G401.6 (cell line): ENCODE measurements at regions not wholly inside any gene's neighbourhood (a gene's known extent, or its start where the extent isn't known, plus 50 kb on each side); places are given as distances from the start of the nearest gene placed in this dataset.

ENCODE experiments used
- FAIRE-seq: peaks from 2 replicates; lab custom pipeline; 2012; peaks lifted over from hg19 to GRCh38; lab: Jason Lieb, UNC

DNA sequence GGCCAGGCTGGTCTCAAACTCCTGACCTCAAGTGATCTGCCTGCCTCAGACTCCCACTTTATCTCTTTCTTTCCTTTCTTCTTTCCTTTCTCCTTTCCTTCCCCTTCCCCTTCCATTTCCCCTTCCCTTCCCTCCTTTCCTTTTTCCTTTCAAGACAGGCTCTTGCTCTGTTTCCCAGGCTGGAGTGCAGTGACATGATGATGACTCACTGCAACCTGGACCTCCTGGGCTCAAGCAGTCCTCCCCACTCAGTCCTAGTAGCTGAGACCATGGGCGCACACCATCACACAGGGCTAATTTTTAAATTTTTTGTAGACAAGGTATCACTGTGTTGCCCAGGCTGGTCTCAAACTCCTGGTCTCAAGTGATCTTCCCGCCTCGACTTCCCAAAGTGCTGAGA, 377.6 kb upstream of the ZFP64 start:
- no peak for FAIRE-seq

DNA sequence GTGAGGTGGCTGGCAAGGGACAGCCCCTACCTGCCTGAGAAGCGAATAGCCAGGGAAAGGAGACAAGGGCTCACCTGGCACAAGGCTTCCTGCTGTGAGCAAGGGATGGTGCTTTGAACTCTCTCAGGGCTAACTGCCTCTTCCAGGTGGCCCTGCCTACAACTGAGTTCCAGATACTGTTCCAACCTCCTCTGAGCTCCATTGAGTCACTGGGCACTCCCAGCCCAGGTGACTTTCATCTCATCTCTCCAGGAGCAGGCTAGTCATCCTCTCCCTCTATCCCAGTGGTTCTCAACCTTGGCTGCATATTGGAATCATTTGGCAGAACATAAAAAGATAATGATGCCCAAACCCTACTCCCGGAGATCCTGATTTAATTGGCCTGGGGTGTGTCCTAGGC, 374.0 kb upstream of the ZFP64 start:
- FAIRE-seq: no peak

DNA sequence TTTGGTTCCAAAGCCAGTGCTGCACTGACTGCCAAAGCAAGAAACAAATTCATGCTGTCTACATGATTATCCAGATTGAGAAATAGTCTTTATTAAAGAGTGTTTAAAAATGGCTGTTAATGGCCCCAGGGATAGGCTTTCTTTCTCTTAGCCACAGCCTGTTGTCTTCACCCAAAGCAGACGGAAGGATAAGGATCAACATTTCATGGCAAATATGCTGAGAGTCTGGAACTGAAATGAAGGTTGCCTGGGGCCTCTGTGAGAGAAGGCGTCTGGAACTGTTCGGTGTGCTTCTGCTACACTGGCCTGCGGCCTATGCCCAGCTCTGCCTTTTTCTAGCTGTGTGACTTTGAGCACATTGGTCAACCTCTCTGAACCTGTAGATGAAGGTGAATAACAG, 373.0 kb upstream of the ZFP64 start:
- no peak for FAIRE-seq

DNA sequence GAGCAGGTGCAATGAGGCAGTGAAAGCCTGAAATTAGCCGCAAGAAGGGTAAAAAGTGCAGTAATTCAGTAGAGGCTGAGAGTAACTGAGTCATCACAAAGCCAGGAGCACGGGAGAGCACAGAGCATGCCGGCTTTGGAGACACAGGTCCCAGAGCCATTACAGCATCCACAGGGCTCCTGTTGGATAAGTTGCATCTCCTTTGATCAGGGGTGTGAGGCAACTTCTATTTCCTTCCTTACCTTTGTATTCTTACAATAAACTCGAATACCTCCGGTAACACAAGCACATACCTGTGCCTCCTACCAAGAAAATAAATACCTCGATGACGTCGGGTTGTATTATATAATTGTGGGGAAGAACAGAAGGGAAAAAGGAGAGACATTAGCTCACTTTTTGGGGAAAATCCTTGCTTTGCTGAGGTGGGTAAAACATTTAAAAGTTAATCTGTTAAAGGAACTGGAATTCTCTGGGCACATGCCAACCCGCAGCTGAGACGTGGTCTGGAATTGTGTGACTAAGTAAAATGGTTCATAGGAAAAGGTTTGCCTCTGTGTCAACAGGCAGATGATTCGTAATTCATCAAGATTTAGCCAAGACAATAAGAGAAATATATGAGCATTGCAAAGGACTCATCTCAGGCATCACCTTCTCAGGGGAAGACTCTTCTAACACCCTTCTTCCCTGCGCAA, 360.7 kb upstream of the ZFP64 start:
- FAIRE-seq: no peak

DNA sequence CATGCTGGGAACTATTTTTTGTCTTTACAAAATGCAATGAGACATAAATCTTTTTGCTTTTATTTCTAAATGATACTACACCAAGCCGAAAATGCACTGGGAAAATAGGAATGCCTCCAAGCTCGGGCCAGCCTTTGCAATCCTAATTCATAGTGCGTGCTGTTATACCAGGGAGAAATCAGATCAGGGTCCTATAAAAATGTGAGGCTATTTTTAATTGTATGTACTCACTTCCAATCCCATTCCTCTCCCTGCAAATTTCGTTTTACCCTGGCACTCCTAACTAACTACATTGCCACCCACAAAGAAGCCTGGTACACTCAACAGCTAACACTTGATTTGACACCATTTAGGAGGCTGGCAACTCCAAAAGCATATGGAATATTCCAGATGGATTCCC, 350.6 kb upstream of the ZFP64 start:
- FAIRE-seq: no peak

DNA sequence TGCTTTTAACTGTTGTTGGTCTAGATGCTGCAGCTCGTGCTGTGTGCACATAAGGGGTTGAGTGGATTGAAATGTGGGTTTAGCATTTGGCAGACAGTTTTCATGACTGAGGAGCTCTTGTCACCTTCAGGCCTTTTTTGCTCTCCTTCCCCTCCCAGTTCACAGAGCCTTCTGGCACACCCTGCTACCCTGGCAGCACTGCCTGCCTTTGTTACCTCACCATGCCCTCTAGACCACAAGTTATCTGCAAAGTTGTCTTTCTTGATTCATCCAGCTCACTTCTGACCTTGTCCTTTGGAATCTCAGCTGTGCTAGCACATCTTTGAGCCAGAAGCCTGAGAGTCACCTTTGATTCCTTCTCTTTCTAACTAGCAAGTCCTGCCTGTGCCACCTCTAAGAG, 348.9 kb upstream of the ZFP64 start:
- FAIRE-seq: no peak

DNA sequence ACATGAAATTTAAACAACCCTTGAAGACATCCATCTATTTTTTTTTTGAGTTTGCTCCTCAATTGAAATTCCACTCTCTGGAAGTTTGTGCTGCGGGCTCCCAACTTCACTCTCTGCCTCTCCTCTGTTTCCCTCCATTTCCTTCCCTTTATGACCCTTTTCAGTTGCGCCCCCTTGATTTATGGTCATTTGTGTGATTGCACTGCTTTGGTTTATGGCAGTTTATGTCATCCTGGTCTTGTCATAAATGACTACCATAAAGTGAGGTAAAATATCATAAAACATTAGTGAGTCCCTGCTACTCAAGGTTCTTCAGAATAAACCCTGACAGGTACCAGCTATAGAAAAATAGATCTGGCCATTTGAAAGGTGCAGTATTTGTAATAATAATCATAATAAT, 348.3 kb upstream of the ZFP64 start:
- no peak for FAIRE-seq

DNA sequence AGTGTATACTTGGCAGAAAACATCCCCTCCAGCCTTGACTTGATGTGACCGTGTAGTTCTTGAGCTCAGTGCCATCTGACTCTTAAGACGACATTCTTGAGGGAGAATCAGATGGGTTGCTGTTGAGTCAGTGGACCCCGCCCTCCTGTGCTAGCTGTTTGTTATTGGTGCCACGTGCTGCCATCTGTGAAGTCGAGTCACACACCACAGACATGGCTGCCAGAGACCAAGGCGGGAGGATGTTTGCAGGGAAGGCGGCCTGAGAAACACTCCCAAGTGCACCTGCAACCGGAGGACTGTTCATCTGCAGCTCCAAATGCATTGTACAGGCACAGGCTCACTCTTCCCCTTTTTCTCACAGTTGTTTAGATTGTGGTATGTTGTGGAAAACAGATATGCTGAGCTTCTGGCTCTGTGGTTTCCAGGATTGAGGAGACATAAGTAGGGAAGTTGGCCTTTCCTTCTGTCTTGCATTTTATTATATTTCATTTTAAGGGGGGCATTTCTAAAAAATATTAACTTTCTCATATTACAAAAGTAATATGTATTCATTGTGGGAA, 345.3 kb upstream of the ZFP64 start:
- no peak for FAIRE-seq

DNA sequence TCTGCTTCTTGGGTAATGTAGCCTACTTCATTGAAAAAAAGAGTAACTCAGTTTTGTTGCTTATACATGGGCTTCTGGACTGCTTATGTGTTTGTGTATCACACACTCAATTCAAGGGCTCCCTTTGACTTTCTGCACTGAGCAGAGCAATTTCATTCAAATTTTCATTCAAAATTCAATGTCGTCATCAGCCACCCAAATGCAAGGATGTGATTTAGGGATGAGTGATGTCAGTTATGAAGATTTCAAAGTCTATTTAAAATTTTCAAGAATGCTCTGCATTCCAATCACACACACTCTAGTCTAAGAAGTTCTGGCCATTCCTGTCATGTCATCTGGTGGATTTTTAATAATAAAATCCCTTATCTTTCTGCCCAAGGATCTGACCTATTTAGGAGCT, 344.5 kb upstream of the ZFP64 start:
- FAIRE-seq: no peak

DNA sequence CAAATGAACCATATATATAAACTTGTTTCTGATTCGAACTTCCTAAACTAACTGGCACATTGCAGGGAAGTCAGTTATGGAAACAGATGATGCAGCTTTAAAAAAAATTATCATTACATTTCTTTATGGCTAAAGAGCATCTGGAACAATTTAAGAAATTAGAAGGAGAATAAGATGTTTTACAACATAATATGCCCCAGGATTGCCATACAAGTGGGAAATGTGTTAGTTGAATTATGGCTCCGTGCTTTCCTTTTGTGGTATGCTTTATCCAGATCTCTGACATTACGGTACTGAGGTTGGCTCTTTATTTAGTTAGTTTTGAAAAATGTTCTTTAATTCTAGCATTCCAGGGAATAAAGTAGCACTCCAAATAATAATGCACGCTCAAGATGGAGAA, 343.0 kb upstream of the ZFP64 start:
- FAIRE-seq: no peak

DNA sequence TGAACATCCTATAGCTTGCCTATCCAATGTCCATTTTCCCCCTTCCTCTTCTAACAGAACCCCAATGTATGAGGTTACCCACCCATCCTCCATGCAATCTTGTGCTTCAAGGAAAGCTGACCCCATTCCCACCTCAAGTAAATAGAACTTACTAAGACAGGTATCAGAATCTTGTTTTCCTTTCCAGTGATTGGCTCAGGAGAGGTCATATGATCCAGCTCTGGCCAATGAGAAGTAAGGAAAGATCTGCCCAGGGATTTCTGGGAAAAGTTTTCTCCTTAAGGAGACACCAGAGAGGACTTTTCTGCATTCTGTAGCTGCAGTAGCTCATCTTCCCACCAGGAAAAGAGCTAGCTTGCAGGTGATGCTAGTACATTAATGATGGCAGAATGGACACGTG, 341.8 kb upstream of the ZFP64 start:
- no peak for FAIRE-seq

DNA sequence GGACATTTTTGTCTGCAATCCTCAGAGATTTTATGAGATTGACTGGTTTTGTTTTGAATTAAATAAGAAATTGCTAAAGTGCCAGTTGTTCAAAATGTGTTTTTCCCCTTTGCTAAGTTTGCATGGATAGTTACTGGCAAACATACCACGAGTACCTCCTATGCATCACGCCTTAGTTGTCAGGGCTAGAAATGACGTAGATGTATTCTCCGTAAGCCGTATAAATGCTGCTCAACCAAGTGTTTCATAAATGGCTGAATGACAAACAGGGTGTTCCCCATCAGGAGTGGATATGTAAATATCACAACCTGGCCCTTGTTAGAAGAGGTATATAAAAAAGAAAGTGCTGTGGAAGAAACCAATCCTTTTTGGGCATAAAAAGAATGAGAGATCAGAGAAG, 341.1 kb upstream of the ZFP64 start:
- FAIRE-seq: no peak

DNA sequence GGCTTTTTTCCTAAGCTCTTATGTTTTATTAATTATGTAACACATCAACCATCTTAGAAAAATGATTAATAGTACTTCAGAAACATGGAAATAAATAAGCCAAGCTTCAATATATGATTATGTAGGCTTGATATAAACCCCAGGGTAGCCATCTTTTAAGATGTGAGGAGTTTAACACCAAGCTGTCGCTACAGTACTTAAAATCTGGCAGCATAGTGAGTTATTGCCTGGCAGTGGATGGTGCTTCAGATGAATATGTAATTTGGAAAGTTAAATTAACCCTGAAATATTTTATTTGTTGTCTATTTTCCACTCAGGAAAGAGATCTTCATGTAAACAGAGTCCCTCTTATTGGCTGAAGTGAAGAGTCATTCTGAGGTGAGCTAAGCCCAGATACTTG, 339.0 kb upstream of the ZFP64 start:
- FAIRE-seq: no peak

DNA sequence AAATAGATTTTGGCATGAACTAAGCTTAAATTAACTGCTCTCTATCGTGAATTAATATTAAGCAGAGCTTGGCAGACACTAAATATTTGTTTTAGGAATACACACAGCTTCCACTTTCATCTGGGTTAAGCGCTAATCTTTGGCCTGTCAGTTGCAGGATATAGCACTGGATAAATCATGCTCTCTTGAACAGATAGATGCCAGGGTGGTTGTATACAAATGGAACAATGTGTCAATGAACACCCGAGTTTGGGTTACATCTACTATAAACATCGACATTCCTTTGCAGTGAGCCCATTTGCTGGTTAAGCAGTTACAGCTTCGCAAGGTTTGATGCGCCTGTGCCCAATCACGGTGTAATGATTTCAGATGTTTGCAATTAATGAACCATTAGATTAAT, 338.2 kb upstream of the ZFP64 start:
- no peak for FAIRE-seq

DNA sequence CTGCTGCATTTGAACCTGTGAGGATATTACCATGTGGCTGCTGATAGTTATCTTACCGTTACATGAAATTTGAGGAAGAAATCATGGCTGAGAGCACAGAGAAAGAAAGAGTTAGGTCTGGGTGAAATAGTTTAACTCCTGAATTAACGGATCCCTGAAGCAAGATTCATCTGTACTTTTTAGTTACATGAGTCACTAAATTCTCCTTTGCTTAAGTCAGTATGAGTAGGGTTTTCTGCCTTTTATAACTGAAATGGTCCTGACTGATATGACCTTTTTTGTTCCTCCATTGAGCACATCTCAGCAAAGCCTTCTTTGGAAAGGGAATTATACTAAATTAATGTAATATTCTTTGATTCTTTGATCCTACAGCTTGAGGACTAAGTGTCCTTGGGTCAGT, 333.3 kb upstream of the ZFP64 start:
- no peak for FAIRE-seq

DNA sequence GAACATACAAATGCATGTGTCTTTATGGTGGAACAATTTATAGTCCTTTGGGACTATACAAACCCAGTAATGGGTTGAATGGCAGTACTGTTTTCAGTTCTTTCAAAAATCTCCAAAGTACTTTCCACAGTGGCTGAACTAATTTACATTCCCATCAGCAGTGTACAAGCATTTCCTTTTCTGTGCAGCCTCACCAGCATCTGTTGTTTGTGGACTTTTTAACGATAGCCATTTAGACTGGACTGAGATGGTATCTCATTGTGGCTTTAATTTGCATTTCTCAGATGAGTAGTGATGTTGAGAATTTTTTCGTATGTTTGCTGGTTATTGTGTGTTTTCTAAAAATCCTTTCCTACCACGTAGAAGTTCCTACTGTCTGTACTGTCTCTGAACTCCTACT, 327.2 kb upstream of the ZFP64 start:
- no peak for FAIRE-seq

DNA sequence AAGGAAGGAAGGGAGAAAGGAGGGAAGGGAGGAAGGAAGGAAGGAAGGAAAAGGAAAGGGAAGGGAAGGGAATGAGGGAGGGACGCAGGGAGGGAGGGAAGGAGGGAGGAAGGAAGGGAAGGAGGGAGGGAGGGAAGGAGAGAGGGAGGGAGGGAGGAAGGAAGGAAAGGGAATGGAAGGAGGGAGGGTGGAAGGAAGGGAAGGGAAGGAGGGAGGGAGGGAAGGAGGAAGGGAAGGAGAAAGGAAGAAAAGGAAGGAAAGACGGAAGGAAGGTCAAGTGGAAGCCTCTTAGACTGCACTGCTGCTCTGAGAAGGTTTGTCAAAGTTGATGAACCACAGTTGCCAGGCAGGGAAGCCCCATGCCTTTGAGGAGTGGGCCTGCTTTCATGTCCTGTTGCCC, 324.3 kb upstream of the ZFP64 start:
- FAIRE-seq: no peak

DNA sequence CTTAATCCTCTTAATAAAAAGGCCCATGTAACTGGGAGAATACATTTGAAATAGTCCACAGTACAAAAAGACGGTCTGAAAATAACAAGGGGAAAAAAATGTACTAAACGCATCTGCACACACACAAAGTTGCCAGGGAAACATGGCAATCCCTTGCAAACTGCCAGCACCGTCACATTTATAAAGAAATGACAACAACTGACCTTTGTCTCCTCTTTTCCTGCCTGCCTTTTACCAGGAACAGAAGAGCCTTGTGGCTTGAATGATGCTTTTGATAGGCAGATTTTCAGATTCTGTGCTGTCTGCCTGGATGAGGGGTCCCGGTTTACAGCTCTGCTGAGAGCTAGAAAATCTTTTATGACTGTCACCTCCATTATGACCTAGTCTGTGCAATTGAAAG, 308.6 kb upstream of the ZFP64 start:
- FAIRE-seq: no peak

DNA sequence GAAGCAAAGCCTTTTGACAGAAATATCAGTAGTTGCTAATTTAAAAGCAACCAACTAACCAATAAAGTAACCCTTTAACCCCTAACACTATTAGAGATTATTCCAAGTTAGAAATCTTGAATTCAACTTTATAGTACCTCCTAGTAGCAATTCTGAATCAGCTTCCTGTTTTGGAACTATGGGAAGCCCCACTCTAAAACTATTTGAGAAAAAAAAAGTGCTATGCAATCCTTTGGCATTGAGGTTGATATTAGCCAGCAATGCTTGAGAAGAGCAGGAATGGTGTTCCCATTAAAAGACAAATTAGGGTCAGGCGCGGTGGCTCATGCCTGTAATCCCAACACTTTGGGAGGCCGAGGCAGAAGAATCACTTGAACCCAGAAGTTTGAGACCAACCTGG, 306.2 kb upstream of the ZFP64 start:
- FAIRE-seq: no peak

DNA sequence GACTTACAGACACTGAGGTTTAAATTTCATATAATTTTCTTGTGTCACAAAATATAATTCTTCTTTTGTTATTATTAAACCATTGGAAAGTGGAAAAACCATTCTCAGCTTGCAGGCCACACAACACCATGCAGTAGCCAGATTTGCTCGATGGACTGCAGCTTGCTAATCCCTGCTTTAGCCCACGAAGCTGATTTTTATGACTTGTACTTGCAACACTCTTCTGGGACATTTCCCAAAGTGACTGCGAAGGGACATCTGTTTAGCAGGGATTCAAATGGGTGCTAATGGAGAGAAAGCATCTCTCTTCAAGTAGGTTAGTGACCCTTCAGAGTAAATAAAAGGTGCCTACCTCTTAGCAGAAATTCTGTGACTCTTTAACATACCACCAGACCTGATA, 304.6 kb upstream of the ZFP64 start:
- no peak for FAIRE-seq

DNA sequence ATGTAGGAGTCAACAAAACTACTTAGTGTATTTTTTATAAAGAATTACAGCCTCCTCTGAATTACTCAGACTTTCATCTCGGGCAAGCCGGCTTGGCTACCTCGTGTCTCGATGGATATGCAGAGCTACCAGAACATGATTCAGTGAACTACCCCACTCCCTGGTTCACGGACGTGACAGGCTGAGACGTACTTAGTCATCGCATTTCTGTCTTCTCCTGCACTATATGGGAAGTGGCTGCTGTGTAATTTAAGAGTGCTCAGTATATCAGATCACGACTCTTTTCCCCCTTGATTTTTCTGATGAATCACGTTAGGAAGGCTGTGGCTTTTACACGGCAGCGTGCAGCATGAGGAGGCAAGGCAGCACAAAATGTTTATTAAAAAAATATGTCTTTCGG, 302.7 kb upstream of the ZFP64 start:
- no peak for FAIRE-seq

DNA sequence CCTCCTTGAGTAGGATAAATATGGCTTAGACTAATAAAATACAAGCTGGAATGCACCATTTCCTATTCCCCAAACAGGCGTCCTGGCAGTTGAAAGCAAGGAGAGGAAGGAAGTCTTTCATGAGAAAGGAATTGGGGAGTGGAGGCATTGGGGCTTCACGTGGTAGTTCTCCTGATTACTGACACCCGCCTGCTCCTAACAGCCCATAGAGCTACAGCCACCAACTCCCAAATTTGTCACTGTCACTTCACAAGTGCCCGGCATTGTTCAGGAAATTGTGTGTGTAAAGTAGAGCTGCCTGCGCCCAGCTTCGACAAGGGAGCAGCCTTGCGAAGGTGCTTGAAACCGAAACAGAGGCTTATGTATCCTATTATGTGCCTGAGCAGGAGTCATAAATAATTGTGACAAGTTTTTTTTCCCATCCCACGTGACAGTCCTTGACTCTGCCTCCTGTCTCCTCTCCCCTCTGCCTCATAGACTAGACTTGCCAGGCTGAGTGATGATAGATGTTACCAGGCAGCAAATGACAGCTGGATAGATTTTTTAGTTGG, 301.7 kb upstream of the ZFP64 start:
- no peak for FAIRE-seq

DNA sequence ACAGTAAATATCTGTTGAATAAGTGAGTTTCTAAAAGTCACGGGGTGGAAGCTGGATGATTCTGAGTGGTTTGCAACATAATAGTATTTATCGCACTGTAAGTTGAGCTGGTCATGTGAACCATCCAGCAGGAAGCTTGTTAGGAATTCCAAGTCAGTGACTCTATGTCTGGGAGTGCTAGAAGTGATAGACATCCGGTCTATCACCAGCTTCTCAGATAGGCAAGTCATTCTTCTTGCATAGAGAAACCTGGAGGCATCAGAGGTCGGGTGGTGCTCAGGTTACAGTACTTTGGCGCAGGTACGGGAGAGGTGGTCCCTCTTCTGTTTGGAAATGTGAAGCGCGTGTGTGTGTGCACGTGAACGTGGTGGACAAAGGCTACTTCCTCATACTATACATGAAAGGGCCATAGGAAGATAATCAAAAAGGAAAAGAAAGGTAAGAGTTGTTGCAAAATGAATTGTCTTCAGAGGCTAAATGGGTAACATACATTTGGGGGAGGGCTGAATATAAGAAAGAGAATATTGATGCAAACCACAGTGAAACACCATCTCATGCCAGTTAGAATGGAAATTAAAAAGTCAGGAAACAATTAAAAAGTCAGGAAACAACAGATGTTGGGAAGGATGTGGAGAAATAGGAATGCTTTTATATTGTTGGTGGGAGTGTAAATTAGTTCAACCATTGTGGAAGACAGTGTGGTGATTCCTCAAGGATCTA, 299.3 kb upstream of the ZFP64 start:
- no peak for FAIRE-seq

DNA sequence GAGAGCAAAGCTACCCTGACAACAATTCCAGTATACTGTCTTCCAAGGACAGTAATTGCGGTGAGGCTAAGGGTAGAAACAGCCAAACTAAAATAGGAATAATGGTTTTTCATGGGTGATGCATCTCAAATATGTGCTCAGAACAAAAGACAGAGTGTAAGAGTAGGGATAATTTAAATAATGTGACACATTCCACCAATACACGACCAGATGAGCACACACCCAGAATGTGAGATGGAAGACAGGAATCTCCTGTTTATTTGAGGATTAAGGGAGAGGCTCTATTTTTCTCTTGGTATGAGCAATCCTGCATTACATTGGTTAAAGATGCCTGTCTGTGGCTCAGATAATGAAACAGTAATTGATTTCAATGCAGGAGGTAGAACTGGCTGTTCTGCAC, 292.9 kb upstream of the ZFP64 start:
- no peak for FAIRE-seq
